ENCODE measurements at regions not wholly inside any gene's neighbourhood (a gene's known extent, or its start where the extent isn't known, plus 50 kb on each side); places are given as distances from the start of the nearest gene placed in this dataset.

DNA sequence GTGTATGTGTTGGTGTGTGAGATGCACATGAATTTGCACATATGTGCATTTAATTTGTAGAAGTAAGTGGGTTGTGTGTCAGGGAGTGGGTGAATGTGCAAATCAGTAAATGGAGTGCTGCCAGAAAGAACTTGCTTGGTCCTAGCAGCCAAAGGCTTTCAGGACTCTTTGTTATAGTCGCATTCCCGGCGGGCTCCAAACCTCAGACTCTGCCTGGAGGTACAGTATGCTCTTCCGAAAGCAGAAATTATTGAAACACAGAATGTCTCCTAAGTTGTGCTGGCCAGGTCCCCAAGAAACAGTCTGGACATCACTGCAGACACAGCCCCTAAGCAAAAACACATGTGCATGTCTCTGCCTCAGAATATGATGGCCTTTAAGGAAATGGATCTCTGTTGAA is 232.4 kb downstream of the INSIG2 start:
- 59% methylated on average over 4 of the region's 4 CpGs for WGBS
- TF ChIP-seq EGR1 (IDR thresholded peaks at IDR 0.05; ENCODE audit: low read depth in 2 of 2) = no peak
- TF ChIP-seq NR2F2 (IDR thresholded peaks at IDR 0.05) = no peak
- no peak for TF ChIP-seq SP1 (IDR thresholded peaks at IDR 0.05)
- no peak for TF ChIP-seq FOXA1 (IDR thresholded peaks at IDR 0.05)
- TF ChIP-seq, protein P1, sequence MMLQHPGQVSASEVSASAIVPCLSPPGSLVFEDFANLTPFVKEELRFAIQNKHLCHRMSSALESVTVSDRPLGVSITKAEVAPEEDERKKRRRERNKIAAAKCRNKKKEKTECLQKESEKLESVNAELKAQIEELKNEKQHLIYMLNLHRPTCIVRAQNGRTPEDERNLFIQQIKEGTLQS (IDR thresholded peaks at IDR 0.05) = no peak
- TF ChIP-seq HNF4A (conservative IDR thresholded peaks at IDR 0.05) = no peak
- TF ChIP-seq YY1 (IDR thresholded peaks at IDR 0.05) = no peak
- TF ChIP-seq, protein P2, sequence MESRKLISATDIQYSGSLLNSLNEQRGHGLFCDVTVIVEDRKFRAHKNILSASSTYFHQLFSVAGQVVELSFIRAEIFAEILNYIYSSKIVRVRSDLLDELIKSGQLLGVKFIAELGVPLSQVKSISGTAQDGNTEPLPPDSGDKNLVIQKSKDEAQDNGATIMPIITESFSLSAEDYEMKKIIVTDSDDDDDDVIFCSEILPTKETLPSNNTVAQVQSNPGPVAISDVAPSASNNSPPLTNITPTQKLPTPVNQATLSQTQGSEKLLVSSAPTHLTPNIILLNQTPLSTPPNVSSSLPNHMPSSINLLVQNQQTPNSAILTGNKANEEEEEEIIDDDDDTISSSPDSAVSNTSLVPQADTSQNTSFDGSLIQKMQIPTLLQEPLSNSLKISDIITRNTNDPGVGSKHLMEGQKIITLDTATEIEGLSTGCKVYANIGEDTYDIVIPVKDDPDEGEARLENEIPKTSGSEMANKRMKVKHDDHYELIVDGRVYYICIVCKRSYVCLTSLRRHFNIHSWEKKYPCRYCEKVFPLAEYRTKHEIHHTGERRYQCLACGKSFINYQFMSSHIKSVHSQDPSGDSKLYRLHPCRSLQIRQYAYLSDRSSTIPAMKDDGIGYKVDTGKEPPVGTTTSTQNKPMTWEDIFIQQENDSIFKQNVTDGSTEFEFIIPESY (IDR thresholded peaks at IDR 0.05) = no peak
- TF ChIP-seq GABPA (IDR thresholded peaks at IDR 0.05 in 1 of 2, conservative IDR thresholded peaks at IDR 0.05 in 1 of 2) = no peak
- TF ChIP-seq, protein P3, sequence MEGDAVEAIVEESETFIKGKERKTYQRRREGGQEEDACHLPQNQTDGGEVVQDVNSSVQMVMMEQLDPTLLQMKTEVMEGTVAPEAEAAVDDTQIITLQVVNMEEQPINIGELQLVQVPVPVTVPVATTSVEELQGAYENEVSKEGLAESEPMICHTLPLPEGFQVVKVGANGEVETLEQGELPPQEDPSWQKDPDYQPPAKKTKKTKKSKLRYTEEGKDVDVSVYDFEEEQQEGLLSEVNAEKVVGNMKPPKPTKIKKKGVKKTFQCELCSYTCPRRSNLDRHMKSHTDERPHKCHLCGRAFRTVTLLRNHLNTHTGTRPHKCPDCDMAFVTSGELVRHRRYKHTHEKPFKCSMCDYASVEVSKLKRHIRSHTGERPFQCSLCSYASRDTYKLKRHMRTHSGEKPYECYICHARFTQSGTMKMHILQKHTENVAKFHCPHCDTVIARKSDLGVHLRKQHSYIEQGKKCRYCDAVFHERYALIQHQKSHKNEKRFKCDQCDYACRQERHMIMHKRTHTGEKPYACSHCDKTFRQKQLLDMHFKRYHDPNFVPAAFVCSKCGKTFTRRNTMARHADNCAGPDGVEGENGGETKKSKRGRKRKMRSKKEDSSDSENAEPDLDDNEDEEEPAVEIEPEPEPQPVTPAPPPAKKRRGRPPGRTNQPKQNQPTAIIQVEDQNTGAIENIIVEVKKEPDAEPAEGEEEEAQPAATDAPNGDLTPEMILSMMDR (IDR thresholded peaks at IDR 0.05; ENCODE audit: low read depth, low read length, missing input control) = no peak
- TF ChIP-seq, protein P4, sequence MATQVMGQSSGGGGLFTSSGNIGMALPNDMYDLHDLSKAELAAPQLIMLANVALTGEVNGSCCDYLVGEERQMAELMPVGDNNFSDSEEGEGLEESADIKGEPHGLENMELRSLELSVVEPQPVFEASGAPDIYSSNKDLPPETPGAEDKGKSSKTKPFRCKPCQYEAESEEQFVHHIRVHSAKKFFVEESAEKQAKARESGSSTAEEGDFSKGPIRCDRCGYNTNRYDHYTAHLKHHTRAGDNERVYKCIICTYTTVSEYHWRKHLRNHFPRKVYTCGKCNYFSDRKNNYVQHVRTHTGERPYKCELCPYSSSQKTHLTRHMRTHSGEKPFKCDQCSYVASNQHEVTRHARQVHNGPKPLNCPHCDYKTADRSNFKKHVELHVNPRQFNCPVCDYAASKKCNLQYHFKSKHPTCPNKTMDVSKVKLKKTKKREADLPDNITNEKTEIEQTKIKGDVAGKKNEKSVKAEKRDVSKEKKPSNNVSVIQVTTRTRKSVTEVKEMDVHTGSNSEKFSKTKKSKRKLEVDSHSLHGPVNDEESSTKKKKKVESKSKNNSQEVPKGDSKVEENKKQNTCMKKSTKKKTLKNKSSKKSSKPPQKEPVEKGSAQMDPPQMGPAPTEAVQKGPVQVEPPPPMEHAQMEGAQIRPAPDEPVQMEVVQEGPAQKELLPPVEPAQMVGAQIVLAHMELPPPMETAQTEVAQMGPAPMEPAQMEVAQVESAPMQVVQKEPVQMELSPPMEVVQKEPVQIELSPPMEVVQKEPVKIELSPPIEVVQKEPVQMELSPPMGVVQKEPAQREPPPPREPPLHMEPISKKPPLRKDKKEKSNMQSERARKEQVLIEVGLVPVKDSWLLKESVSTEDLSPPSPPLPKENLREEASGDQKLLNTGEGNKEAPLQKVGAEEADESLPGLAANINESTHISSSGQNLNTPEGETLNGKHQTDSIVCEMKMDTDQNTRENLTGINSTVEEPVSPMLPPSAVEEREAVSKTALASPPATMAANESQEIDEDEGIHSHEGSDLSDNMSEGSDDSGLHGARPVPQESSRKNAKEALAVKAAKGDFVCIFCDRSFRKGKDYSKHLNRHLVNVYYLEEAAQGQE (IDR thresholded peaks at IDR 0.05) = no peak
- no peak for TF ChIP-seq RAD21 (IDR thresholded peaks at IDR 0.05)
- TF ChIP-seq HNF4G (IDR thresholded peaks at IDR 0.05) = no peak
- TF ChIP-seq, protein P5, sequence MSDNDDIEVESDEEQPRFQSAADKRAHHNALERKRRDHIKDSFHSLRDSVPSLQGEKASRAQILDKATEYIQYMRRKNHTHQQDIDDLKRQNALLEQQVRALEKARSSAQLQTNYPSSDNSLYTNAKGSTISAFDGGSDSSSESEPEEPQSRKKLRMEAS (IDR thresholded peaks at IDR 0.05) = no peak
- TF ChIP-seq JUND (IDR thresholded peaks at IDR 0.05) = no peak
- TF ChIP-seq TAF1 (conservative IDR thresholded peaks at IDR 0.05) = no peak

DNA sequence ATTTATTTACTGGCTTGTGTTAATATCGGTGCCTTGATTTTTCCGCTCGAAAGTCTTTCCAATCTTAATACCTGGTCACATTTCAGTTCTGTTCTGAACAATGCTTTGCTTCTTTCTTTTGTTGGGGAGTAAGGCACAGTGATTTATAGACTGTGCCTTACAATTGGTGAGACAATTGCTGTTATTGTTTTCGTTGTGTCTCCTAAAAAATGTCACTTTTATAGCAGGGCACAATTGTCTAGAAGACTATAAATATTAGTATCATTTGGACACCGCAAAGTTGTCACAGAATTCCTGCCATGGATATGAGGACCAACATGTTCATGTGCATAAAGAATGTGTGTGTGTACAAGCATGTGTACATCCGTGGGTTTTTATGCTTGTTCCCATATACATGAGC is 231.9 kb downstream of the INSIG2 start:
- no peaks in the 10 kb centered on the region for H3K36me3 ChIP-seq (ENCODE audit: control insufficient read depth in 4 of 4, insufficient read depth in 3 of 4, low read depth in 1 of 4, low read length in 3 of 4)
- H3K4me3 ChIP-seq (ENCODE audit: low read depth in 1 of 3, low read length in 3 of 3) = no peak overlapping the region
- H3K27me3 ChIP-seq (ENCODE audit: control insufficient read depth in 4 of 4, insufficient read depth in 4 of 4, low read length in 3 of 4) = no peaks in the 10 kb centered on the region
- no peak for TF ChIP-seq TAF1 (conservative IDR thresholded peaks at IDR 0.05)
- no peak for TF ChIP-seq NR2F2 (IDR thresholded peaks at IDR 0.05)
- TF ChIP-seq, protein P4 (IDR thresholded peaks at IDR 0.05) = no peak
- TF ChIP-seq, protein P2 (IDR thresholded peaks at IDR 0.05) = no peak
- TF ChIP-seq FOXA2 (IDR thresholded peaks at IDR 0.05) = no peak
- TF ChIP-seq, protein P5 (IDR thresholded peaks at IDR 0.05) = no peak
- no peak for TF ChIP-seq HNF4A (conservative IDR thresholded peaks at IDR 0.05)
- no peak for TF ChIP-seq EGR1 (IDR thresholded peaks at IDR 0.05; ENCODE audit: low read depth in 2 of 2)
- TF ChIP-seq HNF4G (IDR thresholded peaks at IDR 0.05) = no peak
- no peak for TF ChIP-seq RXRA (IDR thresholded peaks at IDR 0.05)
- H3K9me3 ChIP-seq (ENCODE audit: control insufficient read depth in 4 of 4, low read length in 3 of 4) = no peaks in the 10 kb centered on the region
- no peak overlapping the region for H3K9ac ChIP-seq (ENCODE audit: low read depth in 1 of 2, low read length in 2 of 2)
- peaks cover 6 to 40% (median 36%) of the 10 kb centered on the region in 4 donors for H3K4me1 ChIP-seq (ENCODE audit: control insufficient read depth in 4 of 4, insufficient read depth in 4 of 4, low read length in 3 of 4)
- H3K27ac ChIP-seq (ENCODE audit: low read depth in 1 of 2, low read length in 2 of 2) = no peak overlapping the region
- 84% methylated on average over 6 of the region's 6 CpGs for WGBS
- DNase-seq (ENCODE audit: low spot score) = no peak

More for the DNA sequence above, 232.4 kb downstream of the INSIG2 start:
- DNase-seq (ENCODE audit: low spot score) = no peak
- Histone ChIP-seq H3K27ac (ENCODE audit: low read depth in 1 of 2, low read length in 2 of 2) (no peak overlapping the region), H3K4me3 (ENCODE audit: low read depth in 1 of 3, low read length in 3 of 3) (no peak overlapping the region), H3K36me3 (ENCODE audit: control insufficient read depth in 4 of 4, insufficient read depth in 3 of 4, low read depth in 1 of 4, low read length in 3 of 4) (no peaks in the 10 kb centered on the region), H3K9ac (ENCODE audit: low read depth in 1 of 2, low read length in 2 of 2) (no peak overlapping the region), H3K27me3 (ENCODE audit: control insufficient read depth in 4 of 4, insufficient read depth in 4 of 4, low read length in 3 of 4) (no peaks in the 10 kb centered on the region), H3K9me3 (ENCODE audit: control insufficient read depth in 4 of 4, low read length in 3 of 4) (no peaks in the 10 kb centered on the region), H3K4me1 (ENCODE audit: control insufficient read depth in 4 of 4, insufficient read depth in 4 of 4, low read length in 3 of 4) (peaks cover 6 to 40% (median 36%) of the 10 kb centered on the region in 4 donors)

All from liver (tissue), 8 donors.